ENCODE measurements at regions not wholly inside any gene's neighbourhood (a gene's known extent, or its start where the extent isn't known, plus 50 kb on each side); places are given as distances from the start of the nearest gene placed in this dataset.

GRCh38 chr11:110962921-110963320, 250.7 kb upstream of the ARHGAP20 start:
- no peak overlapping the region for H2AFZ ChIP-seq (replicated peaks)
- H3K9me3 Mint-ChIP-seq = no peaks in the 10 kb centered on the region
- no peaks in the 10 kb centered on the region for H3F3A ChIP-seq (ENCODE audit: low read depth)
- peaks cover 2% of the 10 kb centered on the region for H3K27me3 Mint-ChIP-seq (ENCODE audit: insufficient read depth, low read depth)
- DNase-seq (ENCODE audit: low spot score) = no peak
- H3K9ac ChIP-seq = no peak overlapping the region
- no peaks in the 10 kb centered on the region for H3K27me3 ChIP-seq
- H3K4me2 ChIP-seq = no peak overlapping the region
- H3K4me1 Mint-ChIP-seq = no peaks in the 10 kb centered on the region
- H3K4me3 ChIP-seq = no peak overlapping the region
- H3K36me3 ChIP-seq = no peaks in the 10 kb centered on the region
- H3K27ac Mint-ChIP-seq = no peak overlapping the region
- H4K20me1 ChIP-seq (ENCODE audit: low read depth) = no peaks in the 10 kb centered on the region
- no peak overlapping the region for H3K4me3 Mint-ChIP-seq
- TF ChIP-seq EZH2phosphoT487 (IDR thresholded peaks at IDR 0.05) (no peak), CTCF (IDR thresholded peaks at IDR 0.05) (no peak), EZH2 (IDR thresholded peaks at IDR 0.05) (no peak)
- H3K27ac ChIP-seq = no peak overlapping the region
- H3K36me3 Mint-ChIP-seq = no peaks in the 10 kb centered on the region
- H3K9me3 ChIP-seq (ENCODE audit: low read depth) = no peaks in the 10 kb centered on the region
- H3K79me2 ChIP-seq (ENCODE audit: low read depth) = no peaks in the 10 kb centered on the region
- H3K4me1 ChIP-seq = no peaks in the 10 kb centered on the region

GRCh38 chr11:110960167-110960566, 247.9 kb upstream of the ARHGAP20 start:
- Histone ChIP-seq H3K4me2 (no peak overlapping the region), H3K36me3 (no peaks in the 10 kb centered on the region), H4K20me1 (ENCODE audit: low read depth) (no peaks in the 10 kb centered on the region), H3F3A (ENCODE audit: low read depth) (no peaks in the 10 kb centered on the region), H3K27me3 (no peaks in the 10 kb centered on the region), H2AFZ (replicated peaks) (no peak overlapping the region), H3K79me2 (ENCODE audit: low read depth) (no peaks in the 10 kb centered on the region), H3K9ac (no peak overlapping the region), H3K4me3 (no peak overlapping the region), H3K4me1 (no peaks in the 10 kb centered on the region), H3K9me3 (ENCODE audit: low read depth) (no peaks in the 10 kb centered on the region), H3K27ac (no peak overlapping the region)
- Mint-ChIP-seq H3K9me3 (no peaks in the 10 kb centered on the region), H3K36me3 (no peaks in the 10 kb centered on the region), H3K4me1 (no peaks in the 10 kb centered on the region), H3K27ac (no peak overlapping the region), H3K4me3 (no peak overlapping the region), H3K27me3 (ENCODE audit: insufficient read depth, low read depth) (peaks cover 2% of the 10 kb centered on the region)
- TF ChIP-seq EZH2phosphoT487 (IDR thresholded peaks at IDR 0.05) (no peak), CTCF (IDR thresholded peaks at IDR 0.05) (no peak), EZH2 (IDR thresholded peaks at IDR 0.05) (no peak)
- DNase-seq (ENCODE audit: low spot score) = no peak

- DNase-seq (ENCODE audit: low spot score) = no peak
- Histone ChIP-seq H3K4me2 (no peak overlapping the region), H3K4me1 (no peaks in the 10 kb centered on the region), H2AFZ (replicated peaks) (no peak overlapping the region), H3K79me2 (ENCODE audit: low read depth) (no peaks in the 10 kb centered on the region), H3K36me3 (no peaks in the 10 kb centered on the region), H3K9ac (no peak overlapping the region), H3K4me3 (no peak overlapping the region), H3K27me3 (no peaks in the 10 kb centered on the region), H4K20me1 (ENCODE audit: low read depth) (no peaks in the 10 kb centered on the region), H3F3A (ENCODE audit: low read depth) (no peaks in the 10 kb centered on the region), H3K9me3 (ENCODE audit: low read depth) (no peaks in the 10 kb centered on the region), H3K27ac (no peak overlapping the region)
- no peaks in the 10 kb centered on the region for H3K4me1 Mint-ChIP-seq
- no peaks in the 10 kb centered on the region for H3K36me3 Mint-ChIP-seq
- no peaks in the 10 kb centered on the region for H3K9me3 Mint-ChIP-seq
- TF ChIP-seq EZH2 (IDR thresholded peaks at IDR 0.05) (no peak), CTCF (IDR thresholded peaks at IDR 0.05) (no peak), EZH2phosphoT487 (IDR thresholded peaks at IDR 0.05) (no peak)
- H3K27me3 Mint-ChIP-seq (ENCODE audit: insufficient read depth, low read depth) = no peaks in the 10 kb centered on the region
- no peak overlapping the region for H3K4me3 Mint-ChIP-seq
- H3K27ac Mint-ChIP-seq = no peak overlapping the region
Measured at GRCh38 chr11:110958216-110958615, 246.0 kb upstream of the ARHGAP20 start.

- Mint-ChIP-seq H3K9me3 (no peaks in the 10 kb centered on the region), H3K36me3 (no peaks in the 10 kb centered on the region)
Measured at GRCh38 chr11:110955776-110956175, 243.5 kb upstream of the ARHGAP20 start.

More at GRCh38 chr11:110955776-110956175, 243.5 kb upstream of the ARHGAP20 start:
- H3K27ac ChIP-seq = no peak overlapping the region
- H4K20me1 ChIP-seq (ENCODE audit: low read depth) = no peaks in the 10 kb centered on the region
- no peaks in the 10 kb centered on the region for H3K9me3 ChIP-seq (ENCODE audit: low read depth)
- no peak overlapping the region for H3K9ac ChIP-seq
- no peaks in the 10 kb centered on the region for H3K36me3 ChIP-seq
- H3K27ac Mint-ChIP-seq = no peak overlapping the region
- no peak overlapping the region for H2AFZ ChIP-seq (replicated peaks)
- H3K4me2 ChIP-seq = no peak overlapping the region
- peaks cover 10% of the 10 kb centered on the region for H3K4me1 Mint-ChIP-seq
- H3K4me1 ChIP-seq = peaks cover 7% of the 10 kb centered on the region
- no peak overlapping the region for H3K4me3 ChIP-seq
- no peak for DNase-seq (ENCODE audit: low spot score)
- H3K4me3 Mint-ChIP-seq = no peak overlapping the region
- H3K27me3 Mint-ChIP-seq (ENCODE audit: insufficient read depth, low read depth) = peaks cover 2% of the 10 kb centered on the region
- no peak for TF ChIP-seq EZH2phosphoT487 (IDR thresholded peaks at IDR 0.05)
- TF ChIP-seq EZH2 (IDR thresholded peaks at IDR 0.05) = no peak
- TF ChIP-seq CTCF (IDR thresholded peaks at IDR 0.05) = no peak
- H3K27me3 ChIP-seq = no peaks in the 10 kb centered on the region
- no peaks in the 10 kb centered on the region for H3F3A ChIP-seq (ENCODE audit: low read depth)
- H3K79me2 ChIP-seq (ENCODE audit: low read depth) = no peaks in the 10 kb centered on the region
